ENCODE measurements at regions not wholly inside any gene's neighbourhood (a gene's known extent, or its start where the extent isn't known, plus 50 kb on each side); places are given as distances from the start of the nearest gene placed in this dataset.

- no peak for DNase-seq (ENCODE audit: low read depth)
Measured at GRCh38 chr16:86868070-86868469, 289.7 kb downstream of the FOXL1 start.

DNA sequence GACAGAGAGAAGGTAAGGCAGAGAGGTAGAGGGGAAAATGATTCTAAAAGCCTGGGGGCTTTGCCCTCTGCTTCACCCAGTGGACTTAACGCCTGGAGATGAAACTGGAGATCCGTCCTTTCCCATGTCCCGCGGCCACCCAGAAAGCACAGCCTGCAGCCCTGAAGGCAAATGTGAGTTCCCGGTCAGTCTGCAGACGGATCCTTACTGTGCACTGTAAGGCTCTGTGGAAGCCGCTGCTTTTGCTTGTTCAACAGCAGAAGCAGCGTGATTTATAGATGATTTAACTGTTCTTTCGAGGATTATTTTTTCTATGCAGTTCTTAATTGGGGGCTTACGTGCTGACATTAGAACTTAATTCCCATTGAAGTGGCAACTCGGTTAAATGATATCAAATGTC is 290.4 kb downstream of the FOXL1 start:
- no peak for DNase-seq (ENCODE audit: low read depth)

- DNase-seq (ENCODE audit: low read depth) = no peak
Measured at GRCh38 chr16:86869288-86870022, 291.1 kb downstream of the FOXL1 start.

GRCh38 chr16:86870380-86870779 is 292.0 kb downstream of the FOXL1 start:
- DNase-seq (ENCODE audit: low read depth) = no peak

DNA sequence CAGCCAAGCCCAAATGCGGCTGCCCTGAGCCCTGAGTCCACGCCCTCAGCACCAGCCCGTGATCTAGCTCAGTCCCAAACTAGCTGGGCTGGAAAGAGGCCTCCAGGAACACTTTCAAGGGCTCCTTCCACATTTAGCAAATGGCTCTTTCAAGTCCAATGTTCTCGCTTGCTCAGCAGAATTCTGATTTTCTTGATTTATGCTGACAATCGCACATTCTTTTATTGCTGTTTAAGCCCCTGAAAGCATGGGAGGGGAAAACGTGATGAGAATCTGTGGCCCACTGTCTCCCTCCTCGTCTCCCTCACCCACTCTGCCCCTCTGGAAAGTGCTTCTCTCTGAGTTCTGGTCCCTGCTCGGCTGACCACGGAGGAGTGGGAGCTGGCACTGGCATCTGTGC is 293.8 kb downstream of the FOXL1 start:
- no peak for DNase-seq (ENCODE audit: low read depth)

DNA sequence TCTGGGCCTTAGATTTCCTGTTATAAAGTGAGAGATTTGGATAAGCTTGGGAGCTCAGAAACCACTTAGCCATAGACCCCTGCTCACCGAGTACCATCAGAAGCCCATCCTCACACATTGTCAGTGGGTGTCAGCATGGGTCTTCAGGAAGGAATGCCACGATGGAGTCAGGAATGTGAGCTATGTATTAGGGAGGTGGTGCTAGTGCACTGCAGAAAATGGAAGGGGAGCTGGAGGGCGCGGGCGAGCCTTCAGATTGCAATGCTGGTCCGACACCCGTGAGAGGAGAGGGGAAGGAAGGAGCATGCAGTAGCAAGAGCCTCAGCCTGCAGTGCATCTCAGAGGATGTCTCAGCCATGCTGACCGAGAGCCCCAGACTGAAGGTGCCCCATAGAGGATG is 294.5 kb downstream of the FOXL1 start:
- no peak for DNase-seq (ENCODE audit: low read depth)

DNA sequence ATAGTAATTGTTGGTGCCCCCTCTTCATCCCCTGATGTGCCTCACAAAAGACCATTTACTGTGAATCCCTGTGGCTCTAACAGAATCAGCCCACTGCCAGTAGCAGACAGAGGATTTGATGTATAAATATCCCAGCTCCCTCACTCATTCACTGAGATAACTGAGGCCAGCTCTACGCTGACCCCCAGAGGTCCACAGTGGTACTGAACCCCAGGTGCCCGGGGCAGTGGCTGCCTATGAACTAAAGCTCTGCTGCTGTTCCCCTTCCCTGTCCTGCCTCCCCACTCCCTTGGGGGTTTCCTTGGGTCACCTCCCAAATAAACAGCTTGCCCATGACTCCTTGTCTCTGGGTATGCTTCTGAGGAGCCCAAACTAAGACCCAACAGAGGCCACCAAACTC is 295.8 kb downstream of the FOXL1 start:
- peak; percentile 26 for DNase-seq (ENCODE audit: low read depth)

- DNase-seq (ENCODE audit: low read depth) = no peak
Measured at GRCh38 chr16:86876499-86876898, 298.1 kb downstream of the FOXL1 start.

DNA sequence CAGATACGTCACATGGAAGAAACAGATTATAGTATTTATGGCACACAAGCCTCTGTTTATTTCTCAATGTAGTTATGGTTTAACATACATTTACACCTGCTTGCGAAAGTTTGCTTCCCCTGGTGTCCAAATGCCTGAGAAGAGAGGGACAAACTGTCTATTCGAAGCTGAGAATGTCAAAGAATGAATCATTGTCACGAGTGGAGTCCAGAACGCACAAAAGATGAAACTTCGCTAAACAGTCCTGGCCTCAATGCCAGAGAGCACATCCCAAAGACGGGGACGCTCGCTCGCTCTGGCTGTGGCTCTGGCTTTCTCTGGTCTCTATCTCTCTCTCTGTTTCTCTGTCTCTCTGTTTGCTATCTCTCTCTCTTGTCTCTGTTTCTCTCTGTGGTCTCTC is 298.8 kb downstream of the FOXL1 start:
- DNase-seq (ENCODE audit: low read depth) = no peak

DNA sequence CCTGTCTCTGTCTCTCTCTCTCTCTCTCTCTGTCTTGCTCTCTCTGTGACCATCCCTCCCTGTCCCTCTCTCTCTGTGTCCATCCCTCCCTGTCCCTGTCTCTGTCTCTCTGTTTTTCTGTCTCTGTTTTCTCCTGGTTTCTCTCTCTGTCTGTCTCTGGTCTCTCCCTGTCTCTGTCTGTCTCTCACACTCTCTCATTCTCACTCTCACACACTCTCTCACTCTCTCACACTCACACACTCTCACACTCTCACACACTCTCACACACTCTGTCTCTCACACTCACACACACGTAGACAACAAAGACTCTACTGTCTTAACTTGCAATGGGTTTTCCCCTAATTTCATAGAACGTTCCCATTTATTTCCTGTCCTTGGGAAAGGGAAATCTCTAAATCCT is 299.5 kb downstream of the FOXL1 start:
- no peak for DNase-seq (ENCODE audit: low read depth)

- no peak for DNase-seq (ENCODE audit: low read depth)
Measured at GRCh38 chr16:86878236-86879080, 300.1 kb downstream of the FOXL1 start.

DNA sequence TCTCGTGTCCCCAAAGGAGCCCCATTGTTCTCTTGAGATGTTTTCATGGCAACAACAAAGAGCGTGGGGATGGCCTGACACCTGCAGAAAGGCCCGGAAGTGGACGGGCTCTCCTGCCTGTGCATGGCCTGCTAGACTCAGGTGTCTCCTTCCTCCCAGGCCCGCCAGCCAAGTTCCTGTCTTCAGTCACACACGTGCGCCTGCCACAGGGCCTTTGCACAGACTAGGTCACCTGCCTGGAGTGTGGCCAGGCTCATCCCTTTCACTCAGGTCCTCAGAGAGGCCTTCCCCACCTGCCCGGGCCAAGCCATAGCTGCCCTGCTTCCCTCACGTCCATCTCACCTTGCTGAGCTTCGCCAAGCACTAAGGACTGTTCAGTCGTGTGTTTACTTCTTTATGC is 300.9 kb downstream of the FOXL1 start:
- no peak for DNase-seq (ENCODE audit: low read depth)

GRCh38 chr16:86880316-86881117 is 302.2 kb downstream of the FOXL1 start:
- no peak for DNase-seq (ENCODE audit: low read depth)

GRCh38 chr16:86881118-86881510 is 302.8 kb downstream of the FOXL1 start:
- DNase-seq (ENCODE audit: low read depth) = no peak

DNA sequence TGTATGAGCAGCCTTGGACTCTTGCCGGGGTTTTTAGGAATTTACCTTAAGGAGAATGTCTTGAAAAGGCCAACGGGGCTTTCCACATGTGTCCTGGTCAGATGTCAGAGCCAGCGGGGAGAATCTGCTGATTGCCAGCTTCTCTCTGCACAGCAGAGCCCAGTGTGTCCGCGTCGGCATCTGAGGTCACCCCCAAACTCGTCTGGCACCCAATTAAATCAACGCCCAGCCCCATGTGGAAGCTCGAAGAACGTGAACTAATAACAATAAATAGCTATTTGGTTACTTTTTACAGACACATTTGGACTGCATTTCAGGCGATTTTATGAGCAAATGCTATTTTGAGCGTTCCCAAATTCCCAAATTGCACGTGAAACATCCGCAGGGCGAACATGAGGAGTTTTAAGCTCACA is 303.5 kb downstream of the FOXL1 start:
- DNase-seq (ENCODE audit: low read depth) = no peak

DNA sequence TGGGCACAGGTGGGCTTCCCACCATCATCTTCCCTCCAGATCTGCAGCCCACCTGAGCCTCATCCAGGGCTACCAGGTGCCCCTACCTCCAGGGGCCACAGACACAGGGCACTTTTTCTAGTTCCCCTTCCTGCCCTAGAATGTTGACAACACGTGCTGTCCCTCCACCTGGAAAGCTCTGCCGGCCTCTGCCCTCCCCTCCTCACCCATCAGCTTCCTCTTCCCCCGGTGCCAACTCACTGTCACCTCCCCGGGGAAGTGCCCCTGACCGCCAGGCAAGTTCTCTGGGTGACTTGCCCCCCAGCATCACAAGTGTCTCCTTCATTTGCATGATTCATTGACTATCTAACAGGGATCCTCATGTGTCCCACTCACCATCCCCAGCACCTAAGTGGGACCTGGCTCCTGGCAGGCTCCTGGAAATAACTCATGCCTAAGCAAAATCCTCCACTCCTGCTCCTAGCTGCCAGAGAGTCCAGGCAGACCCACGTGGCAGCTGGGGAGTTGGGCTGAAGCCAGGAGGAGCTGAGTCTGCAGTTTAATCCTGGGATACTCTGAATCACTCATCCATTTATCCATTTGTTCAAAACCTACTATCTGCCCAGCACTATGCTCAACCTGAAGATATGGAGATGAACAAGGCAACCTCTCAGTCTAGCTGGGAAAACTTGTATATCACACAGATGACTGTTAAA is 304.4 kb downstream of the FOXL1 start:
- peak; percentile 42 for DNase-seq (ENCODE audit: low read depth)

GRCh38 chr16:86883583-86884389 is 305.4 kb downstream of the FOXL1 start:
- no peak for DNase-seq (ENCODE audit: low read depth)

DNA sequence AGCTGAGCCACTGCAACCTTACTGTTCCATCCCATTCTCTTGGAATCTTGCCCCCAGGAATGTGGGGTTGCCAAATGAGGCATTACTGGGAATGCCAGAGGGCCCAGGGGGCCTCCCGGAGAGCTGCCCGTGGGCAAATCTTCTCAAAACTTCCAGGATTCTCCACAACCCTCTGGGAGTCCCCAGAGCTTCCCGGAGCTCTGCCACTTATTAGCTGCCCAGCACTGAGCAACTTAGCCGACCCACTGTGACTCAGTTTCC is 306.0 kb downstream of the FOXL1 start:
- DNase-seq (ENCODE audit: low read depth) = no peak

- DNase-seq (ENCODE audit: low read depth) = no peak
Measured at GRCh38 chr16:86885139-86885538, 306.8 kb downstream of the FOXL1 start.

DNA sequence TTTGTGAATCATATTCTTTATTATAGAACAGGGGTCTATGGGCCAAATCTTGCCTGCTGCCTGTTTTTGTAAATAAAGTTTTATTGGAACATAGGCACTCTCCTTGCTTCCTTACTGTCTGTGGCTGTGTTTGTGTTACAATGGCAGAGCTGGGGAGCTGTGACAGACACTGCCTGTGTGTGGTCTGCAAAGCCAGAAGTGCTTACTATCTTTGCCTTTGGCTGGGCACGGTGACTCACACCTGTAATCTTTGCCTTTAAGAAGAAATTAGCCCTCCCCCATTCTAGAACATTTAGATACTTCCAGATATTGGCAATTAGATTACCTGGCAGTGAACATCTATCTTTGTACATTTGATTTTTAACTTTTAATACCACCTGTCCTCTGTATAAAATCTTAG is 308.3 kb downstream of the FOXL1 start:
- DNase-seq (ENCODE audit: low read depth) = no peak

- no peak for DNase-seq (ENCODE audit: low read depth)
Measured at GRCh38 chr16:86887416-86887815, 309.1 kb downstream of the FOXL1 start.
